ENCODE measurements at regions not wholly inside any gene's neighbourhood (a gene's known extent, or its start where the extent isn't known, plus 50 kb on each side); places are given as distances from the start of the nearest gene placed in this dataset.

- no peaks in the 10 kb centered on the region for H3K36me3 ChIP-seq (replicated peaks; ENCODE audit: insufficient read depth, low read depth)
- no peaks in the 10 kb centered on the region for H3K9me3 ChIP-seq (ENCODE audit: low read depth)
- H3K4me3 ChIP-seq = no peak overlapping the region
- peaks cover 24% of the 10 kb centered on the region for H3K4me1 ChIP-seq (ENCODE audit: insufficient read depth)
- no peak for DNase-seq (ENCODE audit: low spot score)
- WGBS (ENCODE audit: low lambda C conversion rate, missing lambda C conversion rate) = 83% methylated on average over 6 of the region's 6 CpGs
- no peak overlapping the region for H2AFZ ChIP-seq
- TF ChIP-seq CTCF (IDR thresholded peaks at IDR 0.05; ENCODE audit: poor library complexity) (no peak), EZH2 (IDR thresholded peaks at IDR 0.05; ENCODE audit: borderline replicate concordance) (no peak), EZH2phosphoT487 (IDR thresholded peaks at IDR 0.05; ENCODE audit: low read depth, severe bottlenecking, unreplicated experiment) (no peak)
- H3K4me2 ChIP-seq = no peak overlapping the region
- H3K79me2 ChIP-seq = no peaks in the 10 kb centered on the region
- H4K20me1 ChIP-seq (ENCODE audit: insufficient read depth, poor library complexity, severe bottlenecking) = no peaks in the 10 kb centered on the region
- no peaks in the 10 kb centered on the region for H3K9me2 ChIP-seq (replicated peaks; ENCODE audit: insufficient read depth)
- no peaks in the 10 kb centered on the region for H3K27me3 ChIP-seq
- no peak overlapping the region for H3K27ac ChIP-seq
Measured at GRCh38 chr21:38963006-38963405, 157.3 kb downstream of the ETS2 start.

GRCh38 chr21:38960251-38960650, 154.5 kb downstream of the ETS2 start:
- Histone ChIP-seq H3K36me3 (replicated peaks; ENCODE audit: insufficient read depth, low read depth) (no peaks in the 10 kb centered on the region), H4K20me1 (ENCODE audit: insufficient read depth, poor library complexity, severe bottlenecking) (no peaks in the 10 kb centered on the region), H2AFZ (no peak overlapping the region), H3K9me3 (ENCODE audit: low read depth) (no peaks in the 10 kb centered on the region), H3K9me2 (replicated peaks; ENCODE audit: insufficient read depth) (no peaks in the 10 kb centered on the region), H3K4me3 (no peak overlapping the region), H3K27me3 (no peaks in the 10 kb centered on the region), H3K4me1 (ENCODE audit: insufficient read depth) (peaks cover 51% of the 10 kb centered on the region), H3K4me2 (no peak overlapping the region), H3K27ac (peak overlapping the region; percentile 96), H3K79me2 (no peaks in the 10 kb centered on the region)
- TF ChIP-seq EZH2phosphoT487 (IDR thresholded peaks at IDR 0.05; ENCODE audit: low read depth, severe bottlenecking, unreplicated experiment) (no peak), CTCF (IDR thresholded peaks at IDR 0.05; ENCODE audit: poor library complexity) (no peak), EZH2 (IDR thresholded peaks at IDR 0.05; ENCODE audit: borderline replicate concordance) (no peak)
- DNase-seq (ENCODE audit: low spot score) = no peak
- WGBS (ENCODE audit: low lambda C conversion rate, missing lambda C conversion rate) = 95% methylated on average over 2 of the region's 2 CpGs

- Histone ChIP-seq H3K9me2 (replicated peaks; ENCODE audit: insufficient read depth) (no peaks in the 10 kb centered on the region), H3K4me1 (ENCODE audit: insufficient read depth) (peaks cover 57% of the 10 kb centered on the region), H3K27me3 (no peaks in the 10 kb centered on the region), H3K4me3 (no peak overlapping the region), H3K9me3 (ENCODE audit: low read depth) (no peaks in the 10 kb centered on the region), H3K4me2 (peak overlapping the region; percentile 32), H3K27ac (peak overlapping the region; percentile 96), H3K36me3 (replicated peaks; ENCODE audit: insufficient read depth, low read depth) (no peaks in the 10 kb centered on the region), H3K79me2 (no peaks in the 10 kb centered on the region), H4K20me1 (ENCODE audit: insufficient read depth, poor library complexity, severe bottlenecking) (no peaks in the 10 kb centered on the region), H2AFZ (no peak overlapping the region)
- TF ChIP-seq CTCF (IDR thresholded peaks at IDR 0.05; ENCODE audit: poor library complexity) (no peak), EZH2 (IDR thresholded peaks at IDR 0.05; ENCODE audit: borderline replicate concordance) (no peak), EZH2phosphoT487 (IDR thresholded peaks at IDR 0.05; ENCODE audit: low read depth, severe bottlenecking, unreplicated experiment) (no peak)
- peak; percentile 36 for DNase-seq (ENCODE audit: low spot score)
- WGBS (ENCODE audit: low lambda C conversion rate, missing lambda C conversion rate) = 78% methylated on average over 6 of the region's 6 CpGs
Measured at GRCh38 chr21:38959692-38960061, 153.9 kb downstream of the ETS2 start.
